Neural crest cell (in vitro differentiated cells): ENCODE measurements at regions not wholly inside any gene's neighbourhood (a gene's known extent, or its start where the extent isn't known, plus 50 kb on each side); places are given as distances from the start of the nearest gene placed in this dataset.
"Not testable (repeated sequence)": the region's sequence is repeated elsewhere in the genome, so short reads cannot be mapped to it uniquely, and the experiment has no call there.

ENCODE experiments used
- DNase-seq: peaks from one replicate; pipeline ENCODE4 v3.0.0; 2021; ENCODE audit warnings: low read depth, mixed read lengths, low spot score
- H3K27ac Mint-ChIP-seq: one replicate; pipeline ENCODE4 v1.8.0; 2021; ENCODE audit warnings: mild to moderate bottlenecking, mixed read lengths; ENCODE audit not compliant: unreplicated experiment
- H3K27me3 Mint-ChIP-seq: 2 replicates; pipeline ENCODE4 v1.8.0; 2021; ENCODE audit warnings: low read depth, mild to moderate bottlenecking, mixed read lengths
- H3K36me3 Mint-ChIP-seq: 2 replicates; pipeline ENCODE4 v1.8.0; 2021; ENCODE audit warnings: low read depth, mild to moderate bottlenecking, mixed read lengths
- H3K4me1 Mint-ChIP-seq: 2 replicates; pipeline ENCODE4 v1.8.0; 2021; ENCODE audit warnings: mixed read lengths
- H3K4me3 Mint-ChIP-seq: one replicate; pipeline ENCODE4 v1.8.0; 2021; ENCODE audit warnings: mild to moderate bottlenecking, mixed read lengths
- H3K9me3 Mint-ChIP-seq: 2 replicates; pipeline ENCODE4 v1.8.0; 2021; ENCODE audit warnings: mixed read lengths
- CTCF ChIP-seq: fragments of 200-600 bp; sonication (generic); conservative IDR thresholded peaks from 2 replicates; pipeline ENCODE4 v1.5.0; 2021; ENCODE audit warnings: antibody characterized with exemption, mild to moderate bottlenecking

GRCh38 chr6:167229586-167229985 is 61.5 kb upstream of the UNC93A start:
- TF ChIP-seq CTCF = no peak
- no peak overlapping the region for H3K27ac Mint-ChIP-seq
- H3K36me3 Mint-ChIP-seq = no peaks in the 10 kb centered on the region
- no peaks in the 10 kb centered on the region for H3K9me3 Mint-ChIP-seq
- peaks cover 61% of the 10 kb centered on the region for H3K27me3 Mint-ChIP-seq
- H3K4me1 Mint-ChIP-seq = peaks cover 23% of the 10 kb centered on the region
- H3K4me3 Mint-ChIP-seq = no peak overlapping the region
- no peak for DNase-seq

DNA sequence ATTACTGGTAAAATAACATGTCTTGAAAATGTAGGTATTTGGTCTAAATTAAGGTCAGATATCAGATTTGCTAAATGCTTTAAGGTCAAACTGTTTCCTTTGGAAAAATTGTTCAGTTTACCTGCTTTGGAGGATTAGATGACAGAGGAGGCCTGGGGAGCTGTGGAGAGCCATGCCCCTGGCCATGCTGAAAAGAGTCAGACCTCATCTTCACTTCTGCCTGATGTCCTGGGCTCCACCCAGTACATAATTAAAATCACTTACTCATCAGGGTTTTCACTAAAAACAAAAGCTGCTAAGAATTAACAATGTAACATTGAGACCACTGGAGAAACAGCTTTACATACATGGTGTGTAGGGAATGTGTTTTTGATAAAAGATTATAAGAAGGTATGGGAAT is 60.8 kb upstream of the UNC93A start:
- no peaks in the 10 kb centered on the region for H3K9me3 Mint-ChIP-seq

GRCh38 chr6:167232356-167232755 is 58.8 kb upstream of the UNC93A start:
- DNase-seq = no peak
- TF ChIP-seq CTCF = no peak
- Mint-ChIP-seq H3K4me3 (no peak overlapping the region), H3K36me3 (no peaks in the 10 kb centered on the region), H3K4me1 (peaks cover 12% of the 10 kb centered on the region), H3K27ac (no peak overlapping the region), H3K27me3 (peaks cover 56% of the 10 kb centered on the region), H3K9me3 (no peaks in the 10 kb centered on the region)

More for the DNA sequence above, 60.8 kb upstream of the UNC93A start:
- H3K4me1 Mint-ChIP-seq = peaks cover 20% of the 10 kb centered on the region
- TF ChIP-seq CTCF = no peak
- no peak overlapping the region for H3K27ac Mint-ChIP-seq
- H3K4me3 Mint-ChIP-seq = no peak overlapping the region
- no peaks in the 10 kb centered on the region for H3K36me3 Mint-ChIP-seq
- no peak for DNase-seq
- peaks cover 65% of the 10 kb centered on the region for H3K27me3 Mint-ChIP-seq

DNA sequence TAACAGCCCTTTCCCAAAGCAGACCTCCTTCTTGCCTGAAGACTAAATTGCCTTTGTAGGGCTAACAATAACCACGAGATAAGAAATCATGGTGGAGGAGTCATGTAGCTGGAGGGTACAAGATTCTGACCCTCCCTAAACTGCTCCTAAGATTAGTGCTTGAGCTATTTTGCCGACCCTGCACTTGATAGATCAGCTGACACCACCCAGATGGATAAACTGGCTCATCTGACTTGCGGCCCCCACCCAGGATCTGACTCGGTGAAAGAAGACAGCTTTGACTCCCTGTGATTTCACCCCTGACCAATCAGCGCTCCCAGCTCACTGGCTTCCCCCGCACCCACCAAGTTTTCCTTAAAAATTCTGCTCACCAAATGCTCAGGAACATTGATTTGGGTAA is 57.6 kb upstream of the UNC93A start:
- Mint-ChIP-seq H3K4me3 (no peak overlapping the region), H3K27ac (no peak overlapping the region), H3K4me1 (peaks cover 18% of the 10 kb centered on the region), H3K36me3 (no peaks in the 10 kb centered on the region), H3K27me3 (peaks cover 45% of the 10 kb centered on the region), H3K9me3 (no peaks in the 10 kb centered on the region)
- DNase-seq = no peak
- TF ChIP-seq CTCF = no peak

DNA sequence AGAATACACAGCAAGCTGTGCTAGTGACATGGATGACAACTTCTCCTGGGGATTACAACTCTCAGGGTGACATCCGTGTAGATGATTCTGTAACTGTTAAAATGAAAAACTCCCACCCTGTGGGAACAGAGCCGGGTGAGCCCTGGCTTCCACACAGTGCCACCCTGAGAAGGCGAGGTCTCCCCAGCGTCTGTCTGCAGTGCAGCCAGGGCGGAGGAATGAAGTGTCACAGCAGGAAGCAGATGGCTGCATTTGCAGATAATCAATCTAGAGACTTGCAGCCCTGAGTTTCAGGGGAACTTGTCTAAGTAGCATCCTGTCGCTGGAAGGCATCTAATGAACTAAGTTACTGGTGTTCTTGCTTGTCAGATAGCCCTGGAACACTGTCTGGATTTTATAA is 56.5 kb upstream of the UNC93A start:
- H3K27ac Mint-ChIP-seq, H3K4me3 Mint-ChIP-seq, DNase-seq, H3K9me3 Mint-ChIP-seq, H3K36me3 Mint-ChIP-seq: not testable (repeated sequence)
- H3K27me3 Mint-ChIP-seq = peaks cover 34% of the 10 kb centered on the region
- H3K4me1 Mint-ChIP-seq = peaks cover 29% of the 10 kb centered on the region

DNA sequence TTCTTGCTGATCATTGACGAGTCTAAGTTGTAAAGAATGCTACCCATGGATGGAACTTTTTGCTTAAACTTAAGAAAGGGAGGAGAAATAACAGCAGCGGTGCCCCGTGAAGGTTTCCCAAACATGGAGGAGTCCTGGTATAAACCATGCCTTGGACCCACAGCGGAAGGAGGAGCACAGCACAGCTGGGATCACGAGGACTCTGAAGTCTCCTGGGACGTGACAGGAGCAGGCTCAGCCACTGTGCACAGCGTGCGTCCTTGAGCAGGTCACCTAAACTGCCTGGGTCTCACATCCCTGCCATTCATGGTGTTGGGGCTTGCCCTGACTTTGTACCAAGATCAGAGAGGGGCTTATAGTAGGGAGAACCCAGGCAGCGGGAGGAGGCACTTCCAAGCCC is 56.1 kb upstream of the UNC93A start:
- Mint-ChIP-seq H3K36me3 (no peaks in the 10 kb centered on the region), H3K27ac (no peak overlapping the region), H3K9me3 (no peaks in the 10 kb centered on the region), H3K4me3 (no peak overlapping the region), H3K4me1 (peaks cover 30% of the 10 kb centered on the region), H3K27me3 (peaks cover 30% of the 10 kb centered on the region)
- no peak for TF ChIP-seq CTCF
- DNase-seq = no peak
